HUDEP-2 (cell line): ENCODE measurements at regions not wholly inside any gene's neighbourhood (a gene's known extent, or its start where the extent isn't known, plus 50 kb on each side); places are given as distances from the start of the nearest gene placed in this dataset.
A peak's percentile ranks its signal among the peaks of the same experiment; 100 is the strongest.

Source experiments
- DNase-seq, 76 experiments: peaks; one replicate each; lab custom pipeline; 2025; ENCODE audit not compliant: unreplicated experiment in 76 of 76; lab: John Stamatoyannopoulos, UW

DNA sequence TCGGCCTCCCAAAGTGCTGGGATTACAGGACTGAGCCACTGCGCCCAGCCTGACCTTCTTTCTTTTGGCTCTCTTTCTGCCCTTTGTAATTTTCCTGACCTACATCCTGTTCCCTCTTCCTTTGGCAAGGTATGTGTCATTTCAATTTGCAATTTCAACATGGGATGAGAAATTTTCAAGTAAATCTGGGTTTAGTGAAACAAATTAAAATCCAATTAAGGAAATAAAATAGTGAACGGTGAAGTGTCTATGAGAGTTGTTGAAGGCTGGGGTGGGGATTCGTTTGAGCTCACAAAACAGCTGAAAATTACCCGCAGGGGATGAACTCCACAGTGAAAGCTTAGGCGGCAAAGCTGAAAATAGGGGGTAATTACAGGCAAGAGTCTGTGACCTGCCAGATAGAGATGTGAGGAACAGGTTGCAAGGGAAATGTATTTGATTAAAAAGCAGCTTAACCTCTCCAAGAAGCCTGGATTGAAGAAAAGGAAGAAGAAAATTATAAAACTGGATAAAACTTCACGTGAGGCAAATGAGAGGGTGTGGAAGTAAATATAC, 277.7 kb downstream of the UTP18 start:
- no peak for DNase-seq

DNA sequence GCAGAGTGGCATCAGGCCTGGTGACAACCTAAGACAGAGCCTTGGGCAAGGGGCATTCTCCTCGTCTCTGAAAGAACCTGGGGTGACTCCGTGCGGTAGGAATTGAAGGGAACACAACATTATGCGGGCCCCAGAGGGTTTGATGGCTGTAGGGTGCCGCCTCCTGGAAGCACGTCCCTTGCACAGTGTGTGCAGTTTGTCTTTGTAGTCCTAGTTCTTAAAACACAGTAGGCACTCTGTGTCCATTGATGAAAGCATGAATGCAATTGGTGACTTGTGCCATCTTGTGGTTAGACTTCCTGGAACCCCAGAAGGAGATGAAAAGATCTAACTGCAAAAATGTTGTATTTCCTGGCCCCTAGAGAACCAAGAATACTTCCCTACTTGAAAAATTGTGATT, 279.8 kb downstream of the UTP18 start:
- peak in 2 of 76 experiments; percentile 8 to 28 for DNase-seq

DNA sequence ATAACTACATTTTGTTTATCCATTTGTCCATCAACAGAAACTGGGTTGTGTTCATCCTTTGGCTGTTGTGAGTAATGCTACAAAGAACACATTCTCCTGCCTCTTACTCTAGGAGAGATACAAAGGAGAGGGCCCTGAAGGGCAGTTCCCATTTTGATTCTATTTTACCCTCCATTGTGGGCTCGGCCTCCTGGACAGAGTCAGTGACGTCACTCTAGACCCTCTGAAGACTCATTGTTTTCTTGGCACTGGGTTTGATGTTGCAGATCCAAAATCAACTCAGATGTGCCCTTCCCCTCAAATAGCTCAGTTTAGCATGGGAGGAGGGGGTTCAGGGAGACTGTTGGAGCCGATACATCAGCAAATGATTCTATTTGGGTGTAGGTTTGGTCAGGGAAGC, 280.9 kb downstream of the UTP18 start:
- no peak for DNase-seq

DNA sequence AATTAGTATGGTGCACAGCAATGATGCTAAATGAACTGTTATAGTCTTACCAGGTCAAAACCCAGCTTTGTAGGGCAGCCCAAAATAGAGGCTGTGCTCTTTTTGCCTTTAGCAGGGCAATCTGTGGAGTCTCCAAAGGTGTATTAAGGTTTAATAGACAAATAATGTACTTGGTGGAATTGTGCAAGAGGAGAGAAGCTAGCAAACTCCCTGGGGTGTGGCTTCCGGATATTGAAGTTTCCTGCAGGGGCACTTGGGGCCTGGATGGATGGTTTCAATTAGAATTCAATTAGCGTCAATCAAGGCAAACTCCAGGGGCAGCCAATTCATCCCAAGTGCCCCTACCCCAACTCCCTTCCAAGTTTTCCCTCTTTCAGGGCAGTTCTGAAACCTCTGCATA, 285.8 kb downstream of the UTP18 start:
- no peak for DNase-seq

DNA sequence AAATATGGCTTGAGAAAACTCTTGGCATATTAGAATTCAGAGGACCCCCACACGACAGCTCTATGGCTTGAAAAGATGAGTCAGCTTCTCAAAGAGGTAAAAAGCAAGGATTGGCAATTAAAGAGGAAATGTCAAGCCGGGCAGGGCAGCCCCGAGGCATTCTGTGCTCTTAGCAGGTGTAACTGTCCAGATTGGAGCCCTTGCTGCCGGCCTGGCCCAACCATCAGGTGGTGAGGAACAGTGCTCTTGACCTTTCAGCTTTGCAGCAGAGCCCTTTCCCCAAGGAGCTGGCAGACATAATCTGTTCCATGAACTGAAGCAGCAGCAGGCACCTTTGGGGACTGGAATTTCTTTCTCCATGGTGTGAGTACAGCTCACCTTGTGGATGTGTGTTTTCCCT, 287.8 kb downstream of the UTP18 start:
- no peak for DNase-seq

DNA sequence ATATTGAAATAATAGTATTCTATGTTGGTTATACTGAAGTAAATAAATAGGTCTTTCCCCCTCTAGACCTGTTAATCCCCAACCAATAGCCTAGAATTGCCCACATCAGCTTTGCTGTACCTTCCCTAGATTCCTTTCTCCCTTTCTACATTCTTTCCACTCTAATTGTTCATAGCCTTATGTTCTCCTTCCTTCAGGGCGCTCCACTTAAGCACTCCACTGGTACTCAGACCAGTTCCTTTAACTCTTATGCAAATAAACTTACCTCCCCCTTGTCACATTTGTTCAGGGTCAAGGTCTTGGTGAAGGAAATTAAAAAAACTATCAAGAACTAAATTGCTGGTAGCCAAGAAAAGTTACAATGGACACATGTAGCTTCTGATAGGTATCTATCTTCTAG, 294.8 kb downstream of the UTP18 start:
- no peak for DNase-seq

DNA sequence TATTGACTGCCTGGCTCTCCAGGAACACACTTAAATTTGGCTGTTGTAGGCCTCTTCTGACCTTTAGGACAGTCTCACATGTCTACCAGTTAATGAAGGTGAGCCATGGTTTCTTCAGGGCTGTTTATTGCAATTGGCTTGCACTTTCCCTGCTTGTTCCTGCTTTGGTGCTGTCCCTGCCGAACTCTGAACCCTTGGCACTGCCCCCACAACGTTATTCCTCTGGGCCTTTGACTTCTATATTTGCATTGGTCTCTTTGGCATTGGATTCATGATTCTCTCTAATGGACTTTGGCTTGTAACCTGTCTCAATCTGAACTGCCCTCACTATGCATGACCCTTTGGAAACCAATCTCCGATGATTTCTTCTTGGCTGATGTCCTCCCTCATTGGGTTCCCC, 299.4 kb downstream of the UTP18 start:
- DNase-seq = no peak

DNA sequence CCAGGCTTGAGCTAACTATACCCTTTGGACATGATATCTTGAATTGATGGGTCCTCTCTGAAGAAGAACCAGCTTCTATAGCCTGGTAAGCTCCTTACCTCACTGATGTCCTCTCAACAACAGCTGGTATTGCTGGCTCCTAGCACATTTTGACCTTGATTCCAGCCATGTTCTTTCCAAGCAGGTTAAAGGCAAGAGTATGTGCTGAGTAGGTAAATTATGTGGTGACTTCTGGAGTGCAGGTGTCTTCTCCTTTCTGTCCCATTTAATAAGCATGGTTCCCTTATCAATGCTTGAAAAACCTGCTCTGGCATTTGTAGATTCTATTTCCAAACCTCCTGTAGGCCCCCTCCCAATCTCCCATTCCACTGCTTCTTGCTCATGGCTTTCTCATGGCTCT, 300.1 kb downstream of the UTP18 start:
- no peak for DNase-seq

DNA sequence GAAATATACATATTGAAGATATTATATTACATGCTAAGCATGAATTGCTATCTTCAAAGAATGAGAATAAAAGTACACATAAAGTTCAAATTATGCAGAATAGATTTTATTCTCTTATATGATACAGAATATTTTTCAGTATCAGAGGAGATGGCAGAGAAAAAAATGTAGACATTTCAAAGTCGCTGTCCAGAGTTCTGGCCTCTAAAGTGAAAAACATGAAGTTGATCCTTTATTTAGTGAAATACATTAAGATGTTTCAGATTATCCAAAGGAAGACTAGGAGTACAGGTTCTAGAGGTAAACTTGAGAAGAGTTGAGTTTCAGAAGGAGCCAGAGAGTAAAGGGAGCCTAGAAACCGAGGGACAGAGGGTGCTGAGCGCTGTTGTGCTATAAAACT, 303.6 kb downstream of the UTP18 start:
- DNase-seq = no peak

DNA sequence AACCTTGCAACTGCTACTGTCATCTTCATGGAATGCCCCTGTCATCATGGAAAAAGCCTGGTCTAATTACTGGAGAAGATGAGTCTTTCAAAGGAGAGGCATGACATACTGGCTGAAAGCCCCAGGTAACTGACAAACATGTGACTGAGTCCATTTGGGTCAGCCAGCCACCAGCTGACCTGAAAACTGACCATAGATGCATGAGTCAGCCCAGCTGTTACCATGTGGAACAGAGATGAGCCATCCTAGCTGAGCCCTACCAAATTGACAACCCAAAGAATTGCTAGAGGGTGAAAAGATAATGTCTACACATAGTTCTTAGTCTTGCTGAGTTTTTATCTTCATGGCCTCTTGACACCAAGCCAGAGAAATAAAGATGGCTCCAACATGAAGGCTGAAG, 311.8 kb downstream of the UTP18 start:
- no peak for DNase-seq
